ENCODE measurements at regions not wholly inside any gene's neighbourhood (a gene's known extent, or its start where the extent isn't known, plus 50 kb on each side); places are given as distances from the start of the nearest gene placed in this dataset.

DNA sequence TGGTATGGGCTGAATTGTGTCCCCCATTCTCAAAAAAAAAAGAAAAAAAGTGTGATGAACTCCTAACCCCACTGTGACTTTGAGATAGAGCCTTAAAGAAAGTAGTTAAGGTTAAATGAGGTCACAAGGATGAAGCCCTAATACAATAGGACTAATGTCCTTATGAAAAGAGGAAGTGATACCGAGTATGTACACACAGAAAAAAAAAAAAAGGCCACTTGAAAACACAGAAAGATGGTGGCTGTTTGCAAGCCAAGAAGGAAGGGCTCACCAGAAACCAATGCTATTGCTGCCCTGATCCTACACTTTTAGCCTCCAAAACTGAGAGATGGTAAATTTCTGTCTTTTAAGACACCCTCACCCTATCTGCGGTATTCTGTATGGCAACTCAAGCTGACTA lies 955.6 kb downstream of the PCDH17 start:
- TF ChIP-seq, protein P1, sequence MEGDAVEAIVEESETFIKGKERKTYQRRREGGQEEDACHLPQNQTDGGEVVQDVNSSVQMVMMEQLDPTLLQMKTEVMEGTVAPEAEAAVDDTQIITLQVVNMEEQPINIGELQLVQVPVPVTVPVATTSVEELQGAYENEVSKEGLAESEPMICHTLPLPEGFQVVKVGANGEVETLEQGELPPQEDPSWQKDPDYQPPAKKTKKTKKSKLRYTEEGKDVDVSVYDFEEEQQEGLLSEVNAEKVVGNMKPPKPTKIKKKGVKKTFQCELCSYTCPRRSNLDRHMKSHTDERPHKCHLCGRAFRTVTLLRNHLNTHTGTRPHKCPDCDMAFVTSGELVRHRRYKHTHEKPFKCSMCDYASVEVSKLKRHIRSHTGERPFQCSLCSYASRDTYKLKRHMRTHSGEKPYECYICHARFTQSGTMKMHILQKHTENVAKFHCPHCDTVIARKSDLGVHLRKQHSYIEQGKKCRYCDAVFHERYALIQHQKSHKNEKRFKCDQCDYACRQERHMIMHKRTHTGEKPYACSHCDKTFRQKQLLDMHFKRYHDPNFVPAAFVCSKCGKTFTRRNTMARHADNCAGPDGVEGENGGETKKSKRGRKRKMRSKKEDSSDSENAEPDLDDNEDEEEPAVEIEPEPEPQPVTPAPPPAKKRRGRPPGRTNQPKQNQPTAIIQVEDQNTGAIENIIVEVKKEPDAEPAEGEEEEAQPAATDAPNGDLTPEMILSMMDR (IDR thresholded peaks at IDR 0.05): no peak
- no peak for TF ChIP-seq POLR2AphosphoS5 (IDR thresholded peaks at IDR 0.05)
